ENCODE measurements at regions not wholly inside any gene's neighbourhood (a gene's known extent, or its start where the extent isn't known, plus 50 kb on each side); places are given as distances from the start of the nearest gene placed in this dataset.

- no peaks in the 10 kb centered on the region for H3K36me3 ChIP-seq (ENCODE audit: control insufficient read depth, insufficient read depth, low read length)
- no peak overlapping the region for H3K4me3 ChIP-seq (ENCODE audit: low read depth, low read length)
- no peaks in the 10 kb centered on the region for H3K27me3 ChIP-seq (ENCODE audit: control insufficient read depth, insufficient read depth, low read length)
- H3K4me2 ChIP-seq (ENCODE audit: low read length): no peak overlapping the region
- no peak overlapping the region for H2AFZ ChIP-seq
- TF ChIP-seq CTCF (IDR thresholded peaks at IDR 0.05): no peak
- H3K9me3 ChIP-seq (ENCODE audit: control insufficient read depth, low read length): no peaks in the 10 kb centered on the region
- no peak overlapping the region for H3K27ac ChIP-seq
- no peaks in the 10 kb centered on the region for H3K79me2 ChIP-seq
- no peak overlapping the region for H3K9ac ChIP-seq
- H3K4me1 ChIP-seq: no peaks in the 10 kb centered on the region
These were observed 145.1 kb upstream of the MSX1 start for GRCh38 chr4:4714331-4714730.

GRCh38 chr4:4712800-4713528 is 146.5 kb upstream of the MSX1 start:
- no peaks in the 10 kb centered on the region for H3K79me2 ChIP-seq
- H3K4me3 ChIP-seq (ENCODE audit: low read depth, low read length): no peak overlapping the region
- H3K27me3 ChIP-seq (ENCODE audit: control insufficient read depth, insufficient read depth, low read length): no peaks in the 10 kb centered on the region
- H3K4me1 ChIP-seq: no peaks in the 10 kb centered on the region
- no peak overlapping the region for H2AFZ ChIP-seq
- no peaks in the 10 kb centered on the region for H3K36me3 ChIP-seq (ENCODE audit: control insufficient read depth, insufficient read depth, low read length)
- TF ChIP-seq CTCF (IDR thresholded peaks at IDR 0.05): no peak
- no peaks in the 10 kb centered on the region for H3K9me3 ChIP-seq (ENCODE audit: control insufficient read depth, low read length)
- H3K9ac ChIP-seq: no peak overlapping the region
- H3K4me2 ChIP-seq (ENCODE audit: low read length): no peak overlapping the region
- H3K27ac ChIP-seq: no peak overlapping the region

GRCh38 chr4:4711902-4712301 is 147.6 kb upstream of the MSX1 start:
- Histone ChIP-seq H3K9me3 (ENCODE audit: control insufficient read depth, low read length) (no peaks in the 10 kb centered on the region), H3K79me2 (no peaks in the 10 kb centered on the region), H3K27ac (no peak overlapping the region), H2AFZ (no peak overlapping the region), H3K4me2 (ENCODE audit: low read length) (no peak overlapping the region), H3K36me3 (ENCODE audit: control insufficient read depth, insufficient read depth, low read length) (no peaks in the 10 kb centered on the region), H3K9ac (no peak overlapping the region), H3K27me3 (ENCODE audit: control insufficient read depth, insufficient read depth, low read length) (no peaks in the 10 kb centered on the region), H3K4me1 (no peaks in the 10 kb centered on the region), H3K4me3 (ENCODE audit: low read depth, low read length) (no peak overlapping the region)
- TF ChIP-seq CTCF (IDR thresholded peaks at IDR 0.05): no peak

- Histone ChIP-seq H3K4me2 (ENCODE audit: low read length) (no peak overlapping the region), H3K9me3 (ENCODE audit: control insufficient read depth, low read length) (no peaks in the 10 kb centered on the region), H3K9ac (no peak overlapping the region), H2AFZ (no peak overlapping the region), H3K36me3 (ENCODE audit: control insufficient read depth, insufficient read depth, low read length) (no peaks in the 10 kb centered on the region), H3K4me3 (ENCODE audit: low read depth, low read length) (no peak overlapping the region), H3K79me2 (no peaks in the 10 kb centered on the region), H3K27me3 (ENCODE audit: control insufficient read depth, insufficient read depth, low read length) (no peaks in the 10 kb centered on the region), H3K4me1 (no peaks in the 10 kb centered on the region), H3K27ac (no peak overlapping the region)
- TF ChIP-seq CTCF (IDR thresholded peaks at IDR 0.05): no peak
These were observed 149.7 kb upstream of the MSX1 start for GRCh38 chr4:4709736-4710135.

- Histone ChIP-seq H3K4me1 (no peaks in the 10 kb centered on the region), H3K27me3 (ENCODE audit: control insufficient read depth, insufficient read depth, low read length) (no peaks in the 10 kb centered on the region), H3K4me3 (ENCODE audit: low read depth, low read length) (no peak overlapping the region), H3K4me2 (ENCODE audit: low read length) (no peak overlapping the region), H3K36me3 (ENCODE audit: control insufficient read depth, insufficient read depth, low read length) (no peaks in the 10 kb centered on the region), H3K9ac (no peak overlapping the region), H3K79me2 (no peaks in the 10 kb centered on the region), H3K27ac (no peak overlapping the region), H3K9me3 (ENCODE audit: control insufficient read depth, low read length) (no peaks in the 10 kb centered on the region), H2AFZ (no peak overlapping the region)
- no peak for TF ChIP-seq CTCF (IDR thresholded peaks at IDR 0.05)
These were observed 155.2 kb upstream of the MSX1 start for GRCh38 chr4:4704267-4704666.
